ENCODE measurements at regions not wholly inside any gene's neighbourhood (a gene's known extent, or its start where the extent isn't known, plus 50 kb on each side); places are given as distances from the start of the nearest gene placed in this dataset.
"Not testable (repeated sequence)": the region's sequence is repeated elsewhere in the genome, so short reads cannot be mapped to it uniquely, and the experiment has no call there.

- DNase-seq: no peak
Observed at GRCh38 chr10:131810036-131810804, 90.6 kb upstream of the PPP2R2D start.

DNA sequence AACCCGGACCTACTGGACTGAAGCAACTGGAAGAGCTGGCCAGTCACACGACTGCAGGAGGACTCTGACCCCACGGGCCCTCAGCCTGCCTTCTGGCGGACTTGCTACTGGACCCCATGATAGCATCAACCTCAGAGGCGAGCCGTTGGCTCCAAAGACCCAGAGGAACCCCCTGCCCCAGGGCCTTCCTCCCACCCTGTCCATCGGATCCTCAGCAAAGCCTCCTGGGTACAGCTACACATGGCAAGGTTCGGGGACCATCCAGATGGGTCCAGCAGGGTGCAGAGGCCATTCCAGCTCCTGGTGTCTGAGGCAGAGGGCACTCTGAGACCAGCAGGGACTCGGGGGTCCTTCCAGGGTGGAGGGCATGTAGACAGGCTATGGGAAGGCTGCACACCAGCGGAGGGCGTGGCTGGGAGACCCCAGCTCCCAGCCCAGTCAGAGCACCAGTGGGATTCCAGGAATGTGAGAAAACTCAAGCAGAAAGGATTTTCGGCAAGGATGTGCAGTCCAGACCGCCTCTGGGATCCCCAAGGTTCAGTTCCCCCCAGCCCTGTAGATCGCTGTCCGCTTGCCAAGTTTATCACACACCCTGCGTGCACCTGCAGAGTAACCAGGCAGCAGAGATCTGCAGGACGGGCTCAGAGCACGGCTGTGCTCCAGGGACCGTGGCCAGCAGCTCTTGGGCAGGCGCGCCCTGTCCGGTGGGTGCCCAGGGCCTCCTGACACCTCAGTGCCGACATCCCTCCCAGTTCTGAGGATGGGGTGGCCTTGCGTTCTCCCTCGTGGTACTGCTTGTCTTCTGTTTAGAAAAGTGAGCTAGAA is 89.8 kb upstream of the PPP2R2D start:
- DNase-seq: no peak

GRCh38 chr10:131811630-131812403 is 89.0 kb upstream of the PPP2R2D start:
- no peak for DNase-seq

GRCh38 chr10:131812736-131813604 is 87.8 kb upstream of the PPP2R2D start:
- DNase-seq: no peak

DNA sequence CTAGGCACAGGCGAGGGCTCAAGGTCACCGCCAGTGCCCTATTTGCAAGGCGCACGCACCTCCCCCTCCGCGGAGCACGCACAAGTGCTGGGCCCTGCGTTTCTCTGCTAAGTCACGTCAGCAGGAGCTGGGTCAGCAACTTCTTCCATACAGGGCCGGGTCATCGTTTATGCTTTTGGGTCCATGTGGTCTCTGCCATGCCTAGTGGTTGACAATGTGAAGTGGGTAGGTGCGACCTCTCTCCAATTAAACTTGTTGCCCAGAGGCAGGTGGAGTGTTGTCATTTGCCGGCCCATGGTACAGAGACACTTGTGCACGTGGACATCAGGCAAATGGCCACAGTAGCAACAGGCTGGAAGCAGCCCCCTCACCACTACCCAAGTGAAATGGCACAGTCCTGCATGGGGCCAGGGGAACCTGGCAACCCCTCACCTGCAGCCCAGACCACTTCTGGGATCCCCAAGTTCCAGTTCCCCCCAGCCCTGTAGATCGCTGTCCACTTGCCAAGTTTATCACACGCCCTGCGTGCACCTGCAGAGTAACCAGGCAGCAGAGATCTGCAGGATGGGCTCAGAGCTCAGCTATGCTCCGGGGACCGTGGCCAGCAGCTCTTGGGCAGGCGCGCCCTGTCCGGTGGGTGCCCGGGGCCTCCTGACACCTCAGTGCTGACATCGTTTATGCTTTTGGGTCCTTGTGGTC is 86.1 kb upstream of the PPP2R2D start:
- DNase-seq: no peak

DNA sequence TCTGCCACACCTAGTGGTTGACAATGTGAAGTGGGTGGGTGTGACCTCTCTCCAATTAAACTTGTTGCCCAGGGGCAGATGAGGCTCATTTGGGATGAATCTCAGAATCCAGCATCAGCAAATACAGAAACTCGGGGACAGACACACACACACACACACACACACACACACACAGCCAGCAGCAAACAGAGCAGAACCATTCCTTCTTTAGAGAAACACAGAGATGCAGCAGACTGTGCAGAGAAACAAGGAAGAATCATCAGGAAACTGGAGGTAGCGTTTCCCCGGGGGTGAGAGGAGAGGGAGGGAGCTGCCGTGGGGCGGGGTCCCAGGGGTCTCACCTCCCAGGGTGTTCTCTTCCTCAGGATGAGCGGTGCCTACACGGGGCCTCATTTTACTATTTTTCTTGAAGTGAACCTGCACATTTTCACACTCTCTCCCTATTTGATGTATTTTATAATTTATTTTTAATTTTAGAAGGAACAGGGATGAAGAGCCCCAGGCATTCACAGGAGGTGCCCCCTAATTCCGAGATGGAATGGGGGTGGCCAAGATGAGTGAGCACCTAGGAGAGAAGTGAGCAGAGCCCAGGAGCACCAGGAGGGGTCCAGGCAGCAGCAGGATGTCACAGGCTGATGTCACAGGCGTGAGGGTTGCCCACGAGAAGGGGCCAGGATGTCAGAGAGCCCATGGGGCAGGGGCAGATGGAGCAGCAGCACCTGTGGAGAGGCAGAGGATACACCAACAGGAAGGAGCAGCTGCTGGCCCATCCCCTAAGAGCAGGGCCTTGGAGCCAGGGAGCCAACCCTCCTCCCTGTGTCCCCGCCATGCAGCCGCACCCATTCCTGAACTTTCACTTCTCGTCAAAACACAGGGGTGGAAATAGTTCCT is 85.3 kb upstream of the PPP2R2D start:
- no peak for DNase-seq

GRCh38 chr10:131816157-131816775 is 84.5 kb upstream of the PPP2R2D start:
- DNase-seq: no peak

GRCh38 chr10:131816941-131817700 is 83.7 kb upstream of the PPP2R2D start:
- no peak for DNase-seq

- no peak for DNase-seq
Observed at GRCh38 chr10:131817866-131818509, 82.8 kb upstream of the PPP2R2D start.

- DNase-seq: no peak
Observed at GRCh38 chr10:131818510-131819234, 82.1 kb upstream of the PPP2R2D start.

DNA sequence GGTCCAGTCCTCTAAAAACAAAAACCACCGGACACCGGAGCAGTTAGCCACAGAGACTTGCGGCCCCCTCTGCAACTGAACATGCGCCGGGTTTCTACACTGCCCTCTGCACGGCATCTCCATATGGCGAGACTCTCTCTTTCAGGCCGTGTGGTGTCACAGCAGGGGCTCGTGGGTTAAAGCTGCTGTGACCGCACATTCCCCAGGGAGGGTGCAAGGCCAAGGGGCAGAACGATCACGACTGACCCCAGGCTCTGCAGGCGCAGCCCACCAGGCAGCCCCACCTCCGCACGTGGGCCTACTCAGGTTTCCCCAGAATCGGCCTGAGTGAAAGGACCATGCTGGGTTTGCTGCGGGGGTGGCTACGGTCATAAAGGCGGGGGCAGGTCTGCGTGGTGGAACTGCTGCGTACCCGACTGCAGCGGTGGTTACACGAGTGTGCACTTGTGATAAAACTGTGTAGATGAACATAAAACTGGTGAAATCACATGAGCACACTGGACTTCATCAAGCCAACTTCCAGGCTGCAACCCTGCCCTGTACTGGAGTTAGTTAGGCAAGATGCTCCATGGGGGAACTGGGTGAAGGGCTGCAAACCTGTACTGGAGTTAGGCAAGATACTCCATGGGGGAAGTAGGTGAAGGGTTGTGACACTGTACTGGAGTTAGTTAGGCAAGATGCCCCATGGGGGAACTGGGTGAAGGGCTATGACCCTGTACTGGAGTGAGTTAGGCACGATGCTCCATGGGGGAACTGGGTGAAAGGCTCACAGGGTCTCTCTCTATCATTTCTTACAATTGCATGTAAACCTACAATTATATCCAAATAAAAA is 81.4 kb upstream of the PPP2R2D start:
- DNase-seq: no peak

DNA sequence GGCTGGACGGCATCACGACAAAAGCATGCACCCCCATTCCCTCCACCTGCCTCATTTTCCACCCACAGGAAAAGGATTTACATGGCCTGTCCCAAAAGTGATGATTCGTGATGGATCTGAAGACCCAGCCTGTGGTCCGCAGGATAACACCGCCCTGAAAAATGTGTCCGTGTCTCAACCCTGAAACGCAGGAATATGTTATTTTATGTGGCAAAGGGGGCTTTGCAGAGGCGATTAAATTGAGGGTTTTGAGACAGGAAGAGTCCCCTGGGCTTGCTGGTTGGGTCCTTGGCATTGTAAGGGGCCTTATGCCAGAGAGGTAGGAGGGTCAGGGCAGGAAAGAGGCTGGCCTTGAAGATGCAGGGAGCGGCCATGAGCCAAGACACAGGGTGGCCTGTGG is 80.2 kb upstream of the PPP2R2D start:
- no peak for DNase-seq

DNA sequence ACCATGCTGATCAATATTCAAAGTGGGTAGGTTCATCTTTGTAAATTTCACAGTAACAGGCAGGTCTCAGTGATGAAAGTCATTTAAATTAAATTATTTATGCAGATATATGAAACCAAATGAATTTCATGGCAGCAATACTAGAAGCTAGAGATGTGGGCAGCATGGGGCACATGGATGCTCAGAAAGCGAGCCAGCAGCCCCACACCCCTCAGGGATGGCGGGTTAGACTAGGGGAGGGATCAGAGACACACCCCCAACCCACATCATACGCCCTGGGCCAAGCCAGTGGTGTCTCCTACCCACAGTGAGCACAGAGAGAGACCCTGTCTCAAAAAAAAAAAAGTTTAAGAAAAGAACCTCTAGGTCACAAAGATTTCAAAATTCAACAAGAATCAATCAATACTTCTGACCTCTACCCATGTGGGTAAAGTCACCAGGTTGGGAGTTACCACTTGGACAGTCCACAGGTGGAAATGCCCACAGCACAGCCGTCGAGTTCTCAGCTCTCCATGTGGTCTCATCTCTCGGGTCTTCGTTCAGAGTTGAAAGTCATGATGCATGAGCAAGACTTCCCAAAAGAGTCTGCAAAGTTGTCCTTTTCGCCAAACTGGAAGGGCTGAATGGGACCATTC is 79.3 kb upstream of the PPP2R2D start:
- no peak for DNase-seq

DNA sequence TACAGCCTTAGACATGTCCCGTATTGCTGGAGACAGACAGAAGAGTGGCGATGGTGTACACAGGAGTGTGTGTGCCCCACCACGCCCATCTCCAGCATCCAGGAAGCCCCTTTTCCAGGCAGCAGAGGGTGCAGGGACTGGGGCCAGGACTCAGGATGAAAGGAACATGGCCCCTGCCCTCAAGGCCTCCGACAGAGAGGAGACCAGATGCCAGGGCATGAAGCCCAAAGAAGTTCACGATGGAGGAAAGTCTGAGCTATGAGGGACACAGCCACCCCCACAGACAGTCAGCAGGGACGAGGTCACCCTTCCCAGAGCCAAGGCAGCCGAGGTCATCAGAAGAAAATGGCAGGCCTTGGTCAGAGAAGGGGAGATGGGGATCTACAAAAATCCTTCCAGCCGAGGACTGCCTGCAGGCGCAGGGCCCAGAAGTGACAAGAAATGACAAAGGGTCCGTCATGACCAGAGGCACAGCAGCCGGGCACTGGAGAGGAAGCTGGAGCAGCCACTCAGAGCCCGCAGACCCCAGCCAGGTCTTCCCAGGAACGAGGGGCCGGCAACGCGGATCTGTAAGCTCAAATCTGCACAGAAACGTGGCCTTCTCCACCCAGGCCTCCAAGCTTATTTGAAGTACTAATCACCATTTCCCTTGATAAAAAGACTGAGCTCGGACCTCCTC is 78.7 kb upstream of the PPP2R2D start:
- DNase-seq: no peak

- DNase-seq: no peak
Observed at GRCh38 chr10:131822692-131823245, 78.0 kb upstream of the PPP2R2D start.

DNA sequence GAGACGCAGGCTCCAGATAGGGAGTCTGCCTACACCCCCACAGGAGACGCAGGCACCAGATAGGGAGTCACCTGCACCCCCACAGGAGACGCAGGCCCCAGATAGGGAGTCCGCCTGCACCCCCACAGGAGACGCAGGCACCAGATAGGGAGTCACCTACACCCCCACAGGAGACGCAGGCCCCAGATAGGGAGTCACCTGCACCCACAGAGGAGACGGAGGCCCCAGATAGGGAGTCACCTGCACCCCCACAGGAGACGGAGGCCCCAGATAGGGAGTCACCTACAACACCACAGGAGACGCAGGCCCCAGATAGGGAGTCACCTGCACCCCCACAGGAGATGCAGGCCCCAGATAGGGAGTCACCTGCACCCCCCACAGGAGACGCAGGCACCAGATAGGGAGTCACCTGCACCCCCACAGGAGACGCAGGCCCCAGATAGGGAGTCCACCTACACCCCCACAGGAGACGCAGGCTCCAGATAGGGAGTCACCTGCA is 77.2 kb upstream of the PPP2R2D start:
- DNase-seq: not testable (repeated sequence)

Measured in NK-92 treated with Interleukin-12 subunit alpha and Interleukin-12 subunit beta, amount 100 ng/mL, for 24 hours (cell line).